Right atrium auricular region (tissue), 2 donors: ENCODE measurements at regions not wholly inside any gene's neighbourhood (a gene's known extent, or its start where the extent isn't known, plus 50 kb on each side); places are given as distances from the start of the nearest gene placed in this dataset.

Source experiments
- DNase-seq: peaks from one replicate; pipeline ENCODE4 v3.0.0-alpha.2; 2019; ENCODE audit warnings: low spot score
- H3K27ac ChIP-seq, 2 donors: fragments of 200-600 bp; sonication (generic); 1 replicate in 1 of 2; 2 replicates in 1 of 2; pipeline ENCODE4 v1.5.1; 2016 to 2019
- H3K27me3 ChIP-seq, 2 donors: fragments of 200-600 bp; sonication (generic); one replicate each; pipeline versions ENCODE4 v1.5.1 to v1.6.0; 2017 to 2019
- H3K36me3 ChIP-seq: fragments of 200-600 bp; sonication (generic); one replicate; pipeline ENCODE4 v1.5.1; 2016
- H3K4me1 ChIP-seq, 2 donors: fragments of 200-600 bp; sonication (generic); one replicate each; pipeline versions ENCODE4 v1.5.1 to v1.6.0; 2017 to 2019
- H3K4me3 ChIP-seq, 2 donors: fragments of 200-600 bp; sonication (generic); 1 replicate in 1 of 2; 2 replicates in 1 of 2; pipeline ENCODE4 v1.5.1; 2017 to 2019; ENCODE audit warnings: mild to moderate bottlenecking in 1 of 2, moderate library complexity in 1 of 2
- H3K9me3 ChIP-seq, 2 donors: fragments of 200-600 bp; sonication (generic); one replicate each; pipeline ENCODE4 v1.5.1; 2019
- CTCF ChIP-seq, 2 donors: fragments of 200-600 bp; sonication (generic); IDR thresholded peaks; one replicate each; pipeline ENCODE4 v1.5.1; 2019; ENCODE audit warnings: antibody characterized with exemption in 2 of 2

GRCh38 chr2:129469871-129470270 lies 509.6 kb upstream of the RAB6C start:
- Histone ChIP-seq H3K27me3 (no peaks in the 10 kb centered on the region), H3K36me3 (no peaks in the 10 kb centered on the region), H3K4me1 (no peaks in the 10 kb centered on the region), H3K9me3 (no peaks in the 10 kb centered on the region), H3K27ac (no peak overlapping the region), H3K4me3 (no peak overlapping the region)
- DNase-seq, result no peak
- TF ChIP-seq CTCF (IDR thresholded peaks at IDR 0.05), result no peak

DNA sequence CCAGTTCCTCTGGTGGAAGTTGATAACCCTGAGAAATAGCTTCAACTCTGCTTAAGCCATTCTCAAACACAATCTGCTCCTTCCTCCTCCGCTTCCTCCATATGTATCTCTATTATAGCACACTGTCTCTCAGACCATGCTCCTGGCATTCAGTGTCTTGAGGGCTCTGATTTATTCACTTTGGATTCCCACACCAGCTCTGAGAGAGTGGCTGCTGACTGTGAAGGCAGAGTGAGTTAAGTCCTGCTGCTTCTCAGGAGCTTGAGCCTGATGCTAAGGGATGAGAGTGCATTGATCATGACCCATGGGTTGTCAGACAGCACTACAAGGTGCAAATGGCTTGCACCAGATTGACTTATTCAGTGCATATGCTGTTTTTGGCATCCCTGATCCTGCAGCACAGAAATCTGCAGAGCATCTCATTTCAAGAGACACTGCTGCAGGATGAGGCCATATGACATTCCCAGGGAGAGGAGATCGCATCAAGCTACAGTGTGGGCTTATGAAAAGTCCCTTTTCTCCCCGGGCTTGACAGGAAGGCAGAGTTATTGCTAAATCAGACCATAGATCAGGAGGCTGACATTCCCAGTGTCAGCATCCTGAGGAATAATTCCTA lies 500.5 kb upstream of the RAB6C start:
- H3K4me3 ChIP-seq, result no peak overlapping the region
- no peaks in the 10 kb centered on the region for H3K9me3 ChIP-seq
- no peak for DNase-seq
- H3K36me3 ChIP-seq, result no peaks in the 10 kb centered on the region
- H3K27ac ChIP-seq, result no peak overlapping the region
- no peaks in the 10 kb centered on the region for H3K27me3 ChIP-seq
- TF ChIP-seq CTCF (IDR thresholded peaks at IDR 0.05), result no peak
- H3K4me1 ChIP-seq, result no peaks in the 10 kb centered on the region

DNA sequence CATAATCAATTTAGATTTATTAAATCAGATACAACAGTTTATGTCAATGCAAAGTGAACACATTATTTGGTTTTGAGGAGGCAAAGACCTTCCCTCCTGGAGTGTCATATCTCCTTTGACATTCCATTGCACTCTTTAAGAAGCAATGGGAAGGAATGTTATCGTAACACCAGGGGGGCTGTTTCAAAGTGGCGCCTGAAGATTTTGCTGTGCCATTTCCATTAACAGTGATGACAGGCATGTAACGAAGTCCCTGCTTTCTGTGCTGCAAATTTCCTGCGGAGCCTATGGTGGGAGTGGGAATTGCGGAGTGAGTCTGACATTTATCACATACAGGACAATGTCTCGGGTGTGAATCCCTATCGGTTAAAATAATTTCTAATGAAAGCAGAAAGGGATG lies 499.6 kb upstream of the RAB6C start:
- H3K27ac ChIP-seq, result no peak overlapping the region
- DNase-seq, result no peak
- no peaks in the 10 kb centered on the region for H3K36me3 ChIP-seq
- no peaks in the 10 kb centered on the region for H3K4me1 ChIP-seq
- H3K4me3 ChIP-seq, result no peak overlapping the region
- H3K9me3 ChIP-seq, result no peaks in the 10 kb centered on the region
- no peaks in the 10 kb centered on the region for H3K27me3 ChIP-seq
- no peak for TF ChIP-seq CTCF (IDR thresholded peaks at IDR 0.05)

GRCh38 chr2:129480790-129481189 lies 498.7 kb upstream of the RAB6C start:
- Histone ChIP-seq H3K27ac (no peak overlapping the region), H3K4me3 (no peak overlapping the region), H3K27me3 (no peaks in the 10 kb centered on the region), H3K36me3 (no peaks in the 10 kb centered on the region), H3K9me3 (no peaks in the 10 kb centered on the region), H3K4me1 (no peaks in the 10 kb centered on the region)
- DNase-seq, result no peak
- TF ChIP-seq CTCF (IDR thresholded peaks at IDR 0.05), result no peak

DNA sequence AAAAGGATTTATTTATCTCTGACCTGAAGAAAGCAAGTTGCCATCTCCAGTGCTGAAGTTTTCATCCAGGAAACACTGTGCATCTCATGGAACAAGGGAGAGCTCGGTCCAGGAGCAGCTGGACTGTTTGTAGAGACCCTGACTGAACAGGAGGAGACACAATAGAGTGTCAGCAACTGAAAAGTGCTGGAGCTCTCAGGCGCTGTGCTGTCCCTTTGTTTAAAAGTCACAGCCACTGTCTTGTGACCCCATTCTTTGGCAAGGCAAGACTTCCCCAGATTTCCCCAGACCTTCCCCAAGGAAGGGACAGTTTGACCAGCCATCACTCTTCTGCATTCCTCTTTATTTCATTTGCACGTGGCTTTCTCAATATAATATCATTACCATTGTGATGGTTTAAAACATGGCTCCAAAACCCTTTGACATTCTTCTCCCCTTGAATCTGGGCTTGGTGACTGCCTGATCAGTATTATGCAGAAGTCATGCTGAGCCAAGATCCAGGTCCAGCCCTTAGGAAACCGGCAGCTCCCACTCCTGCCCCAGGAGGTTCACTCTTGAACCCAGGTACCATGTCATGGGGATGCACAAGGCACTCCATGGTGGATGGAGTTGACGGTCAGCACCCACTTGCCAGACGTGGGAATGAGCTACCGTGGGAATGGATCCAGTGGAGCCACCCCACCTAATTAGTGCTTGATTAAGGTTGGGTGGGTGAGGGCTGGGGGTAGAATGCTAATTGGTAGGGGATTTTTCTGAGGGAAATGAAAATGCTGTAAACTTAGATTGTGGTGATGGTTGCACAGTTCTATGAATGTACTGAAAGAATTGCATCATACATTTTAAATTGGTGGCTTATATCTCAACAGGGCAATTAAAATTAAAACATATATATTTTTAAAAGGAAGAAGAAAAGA lies 497.9 kb upstream of the RAB6C start:
- DNase-seq, result no peak
- Histone ChIP-seq H3K36me3 (no peaks in the 10 kb centered on the region), H3K27ac (no peak overlapping the region), H3K4me3 (no peak overlapping the region), H3K4me1 (no peaks in the 10 kb centered on the region), H3K9me3 (no peaks in the 10 kb centered on the region), H3K27me3 (no peaks in the 10 kb centered on the region)
- no peak for TF ChIP-seq CTCF (IDR thresholded peaks at IDR 0.05)
